Gastrocnemius medialis (tissue), 4 donors: ENCODE measurements at regions not wholly inside any gene's neighbourhood (a gene's known extent, or its start where the extent isn't known, plus 50 kb on each side); places are given as distances from the start of the nearest gene placed in this dataset.

Experiments
- POLR2A ChIP-seq, 2 donors: fragments of 450-650 bp; IDR thresholded peaks; one replicate each; pipeline ENCODE4 v1.6.1; 2017; ENCODE audit warnings: antibody characterized with exemption in 2 of 2, mild to moderate bottlenecking in 2 of 2, moderate library complexity in 2 of 2
- TF ChIP-seq, protein P1 (sequence below), 5 experiments: fragments of 450-650 bp in 3 of 5; fragments of 200-600 bp in 2 of 5; sonication (generic) in 2 of 5; IDR thresholded peaks in 4 of 5; conservative IDR thresholded peaks in 1 of 5; 1 replicate in 4 of 5; 2 replicates in 1 of 5; pipeline ENCODE4 v1.5.1; 2016 to 2019; ENCODE audit warnings: antibody characterized with exemption in 5 of 5, mild to moderate bottlenecking in 3 of 5, moderate library complexity in 3 of 5

DNA sequence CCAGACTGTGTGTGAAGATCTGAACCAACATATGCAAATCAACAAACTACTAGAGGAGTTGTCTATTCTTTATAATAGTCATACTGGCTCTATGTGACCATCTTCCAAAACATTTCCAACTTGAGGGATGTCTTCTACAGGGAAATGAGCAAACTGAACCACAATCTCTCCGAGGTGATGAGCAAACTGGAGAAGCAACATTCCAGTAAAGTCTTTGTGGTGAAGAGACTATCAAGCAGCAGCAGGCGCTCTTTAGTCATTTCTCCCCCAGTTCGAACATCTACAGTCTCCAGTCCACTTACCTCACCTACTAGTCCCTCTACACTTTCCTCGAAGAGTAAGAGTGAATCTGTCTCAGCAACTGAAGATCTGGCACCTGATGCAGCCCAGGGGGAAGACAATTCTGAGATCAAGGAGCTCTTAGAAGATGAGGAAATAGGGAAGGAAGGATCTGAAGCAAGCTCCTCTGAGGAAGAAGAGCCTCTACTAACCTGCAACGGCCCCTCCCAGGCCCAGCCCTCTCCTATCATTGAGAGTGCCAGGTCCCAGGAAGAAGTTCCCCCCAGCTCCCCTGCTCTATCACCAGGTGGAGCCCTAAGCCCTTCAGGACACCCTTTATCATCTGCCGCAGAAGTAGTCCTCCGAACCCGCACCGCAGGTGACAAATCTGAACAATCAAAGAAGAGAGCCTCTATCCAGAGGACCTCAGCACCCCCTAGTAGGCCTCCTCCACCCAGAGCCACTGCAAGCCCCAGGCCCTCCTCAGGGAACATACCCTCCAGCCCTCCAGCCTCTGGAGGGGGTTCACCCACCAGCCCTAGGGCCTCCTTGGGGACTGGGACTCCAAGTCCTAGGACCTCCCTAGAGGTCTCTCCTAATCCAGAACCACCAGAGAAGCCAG is 98.1 kb downstream of the HNRNPD start:
- TF ChIP-seq, protein P1, sequence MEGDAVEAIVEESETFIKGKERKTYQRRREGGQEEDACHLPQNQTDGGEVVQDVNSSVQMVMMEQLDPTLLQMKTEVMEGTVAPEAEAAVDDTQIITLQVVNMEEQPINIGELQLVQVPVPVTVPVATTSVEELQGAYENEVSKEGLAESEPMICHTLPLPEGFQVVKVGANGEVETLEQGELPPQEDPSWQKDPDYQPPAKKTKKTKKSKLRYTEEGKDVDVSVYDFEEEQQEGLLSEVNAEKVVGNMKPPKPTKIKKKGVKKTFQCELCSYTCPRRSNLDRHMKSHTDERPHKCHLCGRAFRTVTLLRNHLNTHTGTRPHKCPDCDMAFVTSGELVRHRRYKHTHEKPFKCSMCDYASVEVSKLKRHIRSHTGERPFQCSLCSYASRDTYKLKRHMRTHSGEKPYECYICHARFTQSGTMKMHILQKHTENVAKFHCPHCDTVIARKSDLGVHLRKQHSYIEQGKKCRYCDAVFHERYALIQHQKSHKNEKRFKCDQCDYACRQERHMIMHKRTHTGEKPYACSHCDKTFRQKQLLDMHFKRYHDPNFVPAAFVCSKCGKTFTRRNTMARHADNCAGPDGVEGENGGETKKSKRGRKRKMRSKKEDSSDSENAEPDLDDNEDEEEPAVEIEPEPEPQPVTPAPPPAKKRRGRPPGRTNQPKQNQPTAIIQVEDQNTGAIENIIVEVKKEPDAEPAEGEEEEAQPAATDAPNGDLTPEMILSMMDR (IDR thresholded peaks at IDR 0.05 in 4 of 5, conservative IDR thresholded peaks at IDR 0.05 in 1 of 5): no peak
- no peak for TF ChIP-seq POLR2A (IDR thresholded peaks at IDR 0.05)
